Omental fat pad (tissue), 3 donors: ENCODE measurements at regions not wholly inside any gene's neighbourhood (a gene's known extent, or its start where the extent isn't known, plus 50 kb on each side); places are given as distances from the start of the nearest gene placed in this dataset.

Experiments
- ATAC-seq: fragments of 150-250 bp; one replicate; pipeline ENCODE4 v1.9.1; 2016; ENCODE audit warnings: mild to moderate bottlenecking, moderate library complexity; ENCODE audit not compliant: low FRiP score
- DNase-seq: peaks from one replicate; pipeline ENCODE4 v3.0.0-alpha.2; 2019; ENCODE audit warnings: low spot score
- TF ChIP-seq, protein P1 (sequence below), 3 donors: fragments of 450-650 bp; IDR thresholded peaks; one replicate each; pipeline ENCODE4 v1.5.1; 2016 to 2017; ENCODE audit warnings: antibody characterized with exemption in 3 of 3, mild to moderate bottlenecking in 3 of 3, moderate library complexity in 2 of 3

DNA sequence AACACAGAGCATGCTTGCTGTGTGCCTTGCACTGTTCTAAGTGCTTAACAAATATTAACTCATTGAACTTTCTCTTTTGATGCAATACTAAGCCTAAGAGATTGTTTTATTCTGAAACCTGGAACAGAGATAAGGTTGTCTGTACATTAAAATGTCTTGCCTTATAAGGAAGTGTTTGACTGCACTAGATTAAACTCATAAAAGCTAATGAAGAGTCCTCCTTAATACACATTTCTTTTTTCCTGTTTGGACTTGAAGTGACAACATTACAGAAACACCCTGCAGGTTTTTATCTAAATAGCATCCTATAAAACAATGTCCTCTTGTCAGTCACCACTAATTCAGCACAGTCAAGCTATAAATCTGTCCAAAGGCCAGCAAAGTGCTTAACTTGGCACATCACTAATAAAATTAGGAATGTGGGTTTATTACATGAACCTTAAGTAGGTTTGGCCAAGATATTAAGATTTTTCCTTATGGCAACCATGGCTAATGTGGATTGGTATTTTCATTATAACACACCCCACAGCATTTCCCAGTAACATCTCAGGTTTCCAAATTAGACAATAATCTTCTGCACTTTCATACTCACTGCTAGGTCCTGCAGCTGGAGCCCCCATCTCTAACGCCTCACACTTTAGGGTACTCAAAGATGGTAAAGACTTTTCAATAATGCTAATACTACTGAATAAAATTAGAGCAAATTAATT is 389.7 kb downstream of the LMO4 start:
- no peak for DNase-seq
- no peak for ATAC-seq
- TF ChIP-seq, protein P1, sequence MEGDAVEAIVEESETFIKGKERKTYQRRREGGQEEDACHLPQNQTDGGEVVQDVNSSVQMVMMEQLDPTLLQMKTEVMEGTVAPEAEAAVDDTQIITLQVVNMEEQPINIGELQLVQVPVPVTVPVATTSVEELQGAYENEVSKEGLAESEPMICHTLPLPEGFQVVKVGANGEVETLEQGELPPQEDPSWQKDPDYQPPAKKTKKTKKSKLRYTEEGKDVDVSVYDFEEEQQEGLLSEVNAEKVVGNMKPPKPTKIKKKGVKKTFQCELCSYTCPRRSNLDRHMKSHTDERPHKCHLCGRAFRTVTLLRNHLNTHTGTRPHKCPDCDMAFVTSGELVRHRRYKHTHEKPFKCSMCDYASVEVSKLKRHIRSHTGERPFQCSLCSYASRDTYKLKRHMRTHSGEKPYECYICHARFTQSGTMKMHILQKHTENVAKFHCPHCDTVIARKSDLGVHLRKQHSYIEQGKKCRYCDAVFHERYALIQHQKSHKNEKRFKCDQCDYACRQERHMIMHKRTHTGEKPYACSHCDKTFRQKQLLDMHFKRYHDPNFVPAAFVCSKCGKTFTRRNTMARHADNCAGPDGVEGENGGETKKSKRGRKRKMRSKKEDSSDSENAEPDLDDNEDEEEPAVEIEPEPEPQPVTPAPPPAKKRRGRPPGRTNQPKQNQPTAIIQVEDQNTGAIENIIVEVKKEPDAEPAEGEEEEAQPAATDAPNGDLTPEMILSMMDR (IDR thresholded peaks at IDR 0.05): no peak

DNA sequence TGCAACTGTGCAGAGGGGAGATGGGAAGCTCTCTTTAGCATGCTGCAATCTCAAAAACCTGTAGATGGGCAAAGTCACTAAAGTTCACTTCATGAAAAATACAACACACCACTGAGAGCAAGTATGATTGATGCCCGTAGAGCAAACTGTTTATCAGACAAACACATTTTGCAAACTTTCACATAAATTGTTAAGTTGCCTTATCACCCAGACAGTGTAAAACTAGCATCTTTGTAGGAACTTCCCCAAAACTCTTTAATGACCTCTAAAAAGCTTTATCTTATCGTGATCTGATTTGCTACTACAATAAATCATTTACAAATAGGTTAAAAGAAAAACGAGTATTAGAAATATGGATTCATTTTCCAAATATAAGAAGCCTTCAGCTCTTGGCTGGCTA is 391.0 kb downstream of the LMO4 start:
- DNase-seq: no peak
- ATAC-seq: no peak
- TF ChIP-seq, protein P1 (IDR thresholded peaks at IDR 0.05): no peak

DNA sequence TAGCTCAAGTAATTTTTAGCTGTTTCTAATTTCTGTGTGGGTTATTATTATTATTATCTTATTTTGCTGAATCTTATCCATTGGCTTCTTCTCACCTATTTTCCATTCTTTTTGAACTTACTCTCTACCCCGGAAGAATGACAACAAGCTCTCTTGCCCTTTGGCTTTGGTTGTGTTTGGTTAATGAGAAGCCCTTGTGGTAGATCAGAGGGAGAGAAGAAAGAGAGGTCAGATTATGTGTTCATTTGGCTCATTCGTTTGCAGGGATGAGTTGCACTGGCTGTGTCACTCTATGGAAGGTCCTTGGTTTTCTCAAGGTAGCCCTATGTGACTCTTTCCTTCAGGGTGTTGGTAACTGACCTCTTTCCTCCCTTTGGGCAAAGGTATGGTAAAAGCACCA is 391.9 kb downstream of the LMO4 start:
- ATAC-seq (no peak), DNase-seq (no peak)
- TF ChIP-seq, protein P1 (IDR thresholded peaks at IDR 0.05): no peak

DNA sequence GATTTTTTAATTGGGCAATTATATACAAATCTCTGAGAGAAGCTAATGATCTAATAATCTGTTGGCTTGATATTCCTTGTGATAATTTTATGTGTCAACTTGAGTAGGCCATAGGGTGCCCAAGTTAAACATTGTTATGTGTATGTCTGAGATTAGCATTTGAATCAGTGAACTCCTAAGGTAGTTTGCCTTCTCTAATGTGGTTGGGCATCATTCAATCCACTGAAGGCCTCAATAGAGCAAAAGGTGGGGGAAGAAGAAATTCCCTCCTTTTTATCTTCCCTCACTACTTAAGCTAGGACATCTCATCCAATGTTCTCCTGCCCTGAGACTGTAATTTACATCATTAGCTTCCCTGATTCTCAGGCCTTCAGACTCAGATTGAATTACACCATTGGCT is 394.5 kb downstream of the LMO4 start:
- DNase-seq (no peak), ATAC-seq (no peak)
- TF ChIP-seq, protein P1 (IDR thresholded peaks at IDR 0.05): no peak

DNA sequence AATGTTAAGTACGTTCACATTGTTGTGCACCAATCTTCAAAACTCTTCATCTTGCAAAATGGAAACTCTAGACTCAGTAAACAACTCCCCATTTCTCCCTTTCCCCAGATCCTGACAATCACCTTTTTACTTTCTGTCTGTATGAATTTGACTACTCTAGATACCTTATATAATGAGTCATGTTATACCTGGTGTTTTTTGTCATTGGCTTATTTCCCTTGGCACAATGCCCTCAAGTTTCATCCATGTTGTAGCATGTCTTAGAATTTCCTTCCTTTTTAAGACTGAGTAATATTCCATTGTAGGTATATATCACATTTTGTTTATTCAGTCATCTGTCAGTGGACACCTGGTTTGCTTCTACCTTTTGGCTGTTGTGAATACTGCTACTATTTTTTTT is 399.5 kb downstream of the LMO4 start:
- no peak for DNase-seq
- TF ChIP-seq, protein P1 (IDR thresholded peaks at IDR 0.05): no peak
- no peak for ATAC-seq

DNA sequence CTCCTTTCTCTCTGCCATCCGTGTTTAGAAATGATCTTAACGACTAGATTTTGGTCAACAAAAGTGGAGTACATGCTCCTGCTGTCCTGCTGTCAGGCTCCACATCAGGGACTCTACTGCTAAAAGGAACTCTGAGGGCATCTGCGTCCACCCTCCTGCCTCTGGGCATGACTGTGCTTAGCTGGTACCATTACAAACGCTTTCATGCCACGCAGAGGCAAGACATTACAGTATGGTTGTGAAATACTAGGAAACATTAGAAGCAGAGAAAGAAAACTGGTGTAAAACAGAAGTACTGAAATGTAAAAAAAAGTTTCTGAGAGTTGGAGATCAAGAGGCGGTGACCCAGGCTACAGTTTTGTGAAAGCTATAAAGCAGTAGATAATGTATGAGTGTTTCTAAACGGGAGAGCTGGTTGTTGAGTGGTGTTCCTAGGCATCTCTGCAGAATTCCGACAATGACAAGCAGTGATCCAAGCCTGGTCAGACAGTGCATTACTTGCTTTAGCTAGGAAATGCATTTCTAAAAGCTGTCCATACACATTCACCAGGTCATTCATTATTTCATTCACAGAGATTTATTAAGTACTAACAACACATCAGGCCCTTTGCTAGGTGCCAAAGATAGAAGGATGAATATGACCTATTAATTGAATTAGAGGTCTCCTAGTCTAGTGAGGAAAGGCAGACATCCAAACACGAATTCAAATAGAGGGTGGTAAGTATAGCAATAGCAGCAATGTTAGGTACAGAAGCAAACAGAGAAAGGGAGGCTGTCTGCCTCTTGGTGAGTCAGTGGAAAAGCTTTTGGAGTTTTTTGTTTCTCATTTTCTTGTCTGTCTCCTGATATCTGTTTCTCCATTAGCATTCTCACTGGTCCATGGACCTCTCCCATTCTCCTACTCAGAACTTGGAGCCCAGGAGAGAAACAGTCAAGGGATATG is 401.9 kb downstream of the LMO4 start:
- DNase-seq (no peak), ATAC-seq (no peak)
- TF ChIP-seq, protein P1 (IDR thresholded peaks at IDR 0.05): no peak
